Activated CD8-positive, alpha-beta T cell treated with anti-CD3 and anti-CD28 coated beads for 36 hours (primary cell): ENCODE measurements at regions not wholly inside any gene's neighbourhood (a gene's known extent, or its start where the extent isn't known, plus 50 kb on each side); places are given as distances from the start of the nearest gene placed in this dataset.

Source experiments
- ATAC-seq: fragments of 200-7000 bp; cut with Tn5 transposase; one replicate; pipeline ENCODE4 v1.10.0; 2021; ENCODE audit warnings: mild to moderate bottlenecking, moderate library complexity
- CTCF ChIA-PET: fragments of 350-600 bp; sonication (Branson Sonifier 250); formaldehyde crosslinking; loops from one replicate; lab custom pipeline; 2021; ENCODE audit warnings: antibody characterized with exemption; lab: Charles Lee
- POLR2A ChIA-PET: fragments of 350-600 bp; sonication (Branson Sonifier 250); formaldehyde crosslinking; loops from one replicate; lab custom pipeline; 2021; ENCODE audit warnings: antibody characterized with exemption; lab: Charles Lee
- DNase-seq: peaks from one replicate; pipeline ENCODE4 v3.0.0-alpha.2; 2020
- H3K27ac Mint-ChIP-seq: one replicate; pipeline ENCODE4 v1.8.0; 2021; ENCODE audit warnings: mild to moderate bottlenecking, mixed read lengths
- H3K27me3 Mint-ChIP-seq: one replicate; pipeline ENCODE4 v1.8.0; 2021; ENCODE audit warnings: mixed read lengths
- H3K36me3 Mint-ChIP-seq: one replicate; pipeline ENCODE4 v1.8.0; 2021; ENCODE audit warnings: low read depth, mixed read lengths
- H3K4me1 Mint-ChIP-seq: one replicate; pipeline ENCODE4 v1.8.0; 2021; ENCODE audit warnings: low read depth, mixed read lengths
- H3K4me3 Mint-ChIP-seq: one replicate; pipeline ENCODE4 v1.8.0; 2021; ENCODE audit warnings: mild to moderate bottlenecking, moderate library complexity, mixed read lengths
- H3K9me3 Mint-ChIP-seq: one replicate; pipeline ENCODE4 v1.8.0; 2021; ENCODE audit warnings: mixed read lengths
- intact Hi-C: fragments of 100-400 bp; cut with micrococcal nuclease; formaldehyde crosslinking; loops from one replicate; pipeline ENCODE4 v1.10.0; 2022
- TF ChIP-seq, protein P1 (sequence below): fragments of 200-600 bp; IDR thresholded peaks from one replicate; pipeline ENCODE4 v1.8.0; 2022; ENCODE audit warnings: antibody characterized with exemption, mild to moderate bottlenecking

DNA sequence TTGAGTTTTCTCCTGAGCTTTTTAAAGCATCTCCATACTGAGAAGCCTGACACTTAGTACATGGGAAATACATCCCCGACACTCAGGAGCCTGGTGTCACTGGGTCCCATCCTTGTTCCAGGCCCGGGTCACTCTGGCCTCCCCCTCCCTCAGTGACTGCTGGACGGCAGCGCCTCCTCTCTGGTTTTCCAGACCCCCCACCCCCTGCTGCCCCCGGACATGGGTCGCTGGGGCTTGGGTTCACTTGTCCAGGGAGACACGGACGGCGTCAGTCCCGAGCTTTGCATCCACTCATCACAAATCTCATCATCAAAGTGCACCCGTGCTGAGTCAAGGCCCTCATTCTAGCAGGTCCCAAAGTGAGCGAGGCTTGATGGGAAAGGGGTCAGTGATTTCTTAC lies 243.0 kb downstream of the IRX2 start:
- DNase-seq = no peak
- H3K9me3 Mint-ChIP-seq = no peaks in the 10 kb centered on the region
- ChIA-PET POLR2A (no interaction called here), CTCF (no interaction called here)
- no peak overlapping the region for H3K27ac Mint-ChIP-seq
- no peak for ATAC-seq
- intact Hi-C loops = no loop called here
- no peaks in the 10 kb centered on the region for H3K36me3 Mint-ChIP-seq
- no peak overlapping the region for H3K4me3 Mint-ChIP-seq
- no peaks in the 10 kb centered on the region for H3K4me1 Mint-ChIP-seq
- TF ChIP-seq, protein P1, sequence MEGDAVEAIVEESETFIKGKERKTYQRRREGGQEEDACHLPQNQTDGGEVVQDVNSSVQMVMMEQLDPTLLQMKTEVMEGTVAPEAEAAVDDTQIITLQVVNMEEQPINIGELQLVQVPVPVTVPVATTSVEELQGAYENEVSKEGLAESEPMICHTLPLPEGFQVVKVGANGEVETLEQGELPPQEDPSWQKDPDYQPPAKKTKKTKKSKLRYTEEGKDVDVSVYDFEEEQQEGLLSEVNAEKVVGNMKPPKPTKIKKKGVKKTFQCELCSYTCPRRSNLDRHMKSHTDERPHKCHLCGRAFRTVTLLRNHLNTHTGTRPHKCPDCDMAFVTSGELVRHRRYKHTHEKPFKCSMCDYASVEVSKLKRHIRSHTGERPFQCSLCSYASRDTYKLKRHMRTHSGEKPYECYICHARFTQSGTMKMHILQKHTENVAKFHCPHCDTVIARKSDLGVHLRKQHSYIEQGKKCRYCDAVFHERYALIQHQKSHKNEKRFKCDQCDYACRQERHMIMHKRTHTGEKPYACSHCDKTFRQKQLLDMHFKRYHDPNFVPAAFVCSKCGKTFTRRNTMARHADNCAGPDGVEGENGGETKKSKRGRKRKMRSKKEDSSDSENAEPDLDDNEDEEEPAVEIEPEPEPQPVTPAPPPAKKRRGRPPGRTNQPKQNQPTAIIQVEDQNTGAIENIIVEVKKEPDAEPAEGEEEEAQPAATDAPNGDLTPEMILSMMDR = no peak
- no peaks in the 10 kb centered on the region for H3K27me3 Mint-ChIP-seq

DNA sequence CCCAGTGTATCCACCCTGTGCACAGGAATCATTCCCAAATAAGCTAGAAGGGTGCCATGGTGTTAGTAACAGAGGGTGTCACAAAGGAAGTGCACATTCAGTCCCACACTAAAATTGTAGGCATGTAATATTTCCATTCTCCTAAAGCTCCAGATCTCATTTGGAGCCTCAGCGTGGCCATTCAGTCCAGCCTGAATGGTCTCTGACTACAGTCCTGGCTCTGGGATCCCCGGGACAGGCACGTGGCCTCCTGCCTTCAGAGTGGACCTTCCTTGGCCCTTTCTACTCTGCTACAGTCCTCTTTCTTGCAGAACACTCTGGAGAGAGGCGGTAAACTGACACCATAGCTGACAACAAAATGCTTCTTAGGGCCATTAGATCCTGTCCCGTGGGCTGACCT lies 243.9 kb downstream of the IRX2 start:
- DNase-seq (no peak), ATAC-seq (no peak)
- Mint-ChIP-seq H3K4me1 (no peaks in the 10 kb centered on the region), H3K4me3 (no peak overlapping the region), H3K9me3 (no peaks in the 10 kb centered on the region), H3K36me3 (no peaks in the 10 kb centered on the region), H3K27ac (no peak overlapping the region), H3K27me3 (no peaks in the 10 kb centered on the region)
- intact Hi-C loops = no loop called here
- ChIA-PET CTCF (no interaction called here), POLR2A (no interaction called here)
- TF ChIP-seq, protein P1 = no peak

GRCh38 chr5:2506603-2507002 lies 244.9 kb downstream of the IRX2 start:
- no peak overlapping the region for H3K4me3 Mint-ChIP-seq
- ChIA-PET POLR2A (no interaction called here), CTCF (no interaction called here)
- TF ChIP-seq, protein P1 = no peak
- ATAC-seq (no peak), DNase-seq (no peak)
- H3K36me3 Mint-ChIP-seq = no peaks in the 10 kb centered on the region
- H3K27ac Mint-ChIP-seq = no peak overlapping the region
- intact Hi-C loops = no loop called here
- H3K9me3 Mint-ChIP-seq = no peaks in the 10 kb centered on the region
- no peaks in the 10 kb centered on the region for H3K4me1 Mint-ChIP-seq
- H3K27me3 Mint-ChIP-seq = no peaks in the 10 kb centered on the region

- POLR2A ChIA-PET = no interaction called here
- Mint-ChIP-seq H3K4me3 (no peak overlapping the region), H3K9me3 (peaks cover 3% of the 10 kb centered on the region), H3K27me3 (no peaks in the 10 kb centered on the region), H3K27ac (no peak overlapping the region), H3K4me1 (no peaks in the 10 kb centered on the region), H3K36me3 (no peaks in the 10 kb centered on the region)
- CTCF ChIA-PET = no interaction called here
- ATAC-seq (no peak), DNase-seq (no peak)
- TF ChIP-seq, protein P1 = no peak
- intact Hi-C loops = no loop called here
Observed at GRCh38 chr5:2505217-2505616, 246.3 kb downstream of the IRX2 start.

- ATAC-seq (no peak), DNase-seq (no peak)
- Mint-ChIP-seq H3K27me3 (no peaks in the 10 kb centered on the region), H3K9me3 (peaks cover 3% of the 10 kb centered on the region), H3K27ac (no peak overlapping the region), H3K36me3 (no peaks in the 10 kb centered on the region), H3K4me3 (no peak overlapping the region), H3K4me1 (no peaks in the 10 kb centered on the region)
- CTCF ChIA-PET = no interaction called here
- intact Hi-C loops = no loop called here
- TF ChIP-seq, protein P1 = no peak
- POLR2A ChIA-PET = no interaction called here
Observed at GRCh38 chr5:2502970-2503594, 248.4 kb downstream of the IRX2 start.
